Bronchial epithelial cell (primary cell): ENCODE measurements at regions not wholly inside any gene's neighbourhood (a gene's known extent, or its start where the extent isn't known, plus 50 kb on each side); places are given as distances from the start of the nearest gene placed in this dataset.
"Not testable (repeated sequence)": the region's sequence is repeated elsewhere in the genome, so short reads cannot be mapped to it uniquely, and the experiment has no call there.

Experiments
- DNase-seq: peaks from one replicate; pipeline ENCODE4 v3.0.0-alpha.2; 2010; ENCODE audit warnings: low read depth
- FAIRE-seq: peaks from 2 replicates; lab custom pipeline; 2011; peaks lifted over from hg19 to GRCh38; lab: Jason Lieb, UNC
- H3K27me3 ChIP-seq: 2 replicates; pipeline ENCODE4 v1.5.1; 2011; ENCODE audit warnings: low read length; ENCODE audit not compliant: control insufficient read depth, insufficient read depth
- H3K36me3 ChIP-seq: 2 replicates; pipeline ENCODE4 v1.5.1; 2011; ENCODE audit warnings: low read length; ENCODE audit not compliant: control insufficient read depth, insufficient read depth
- H3K4me3 ChIP-seq: 2 replicates; pipeline ENCODE4 v1.5.1; 2011; ENCODE audit warnings: mild to moderate bottlenecking, low read depth, low read length, control low read depth
- TF ChIP-seq, protein P1 (sequence below): IDR thresholded peaks from 2 replicates; pipeline ENCODE4 v1.5.1; 2011; ENCODE audit warnings: mild to moderate bottlenecking, moderate library complexity, low read length, control low read depth, inconsistent platforms; ENCODE audit not compliant: insufficient read depth, severe bottlenecking

DNA sequence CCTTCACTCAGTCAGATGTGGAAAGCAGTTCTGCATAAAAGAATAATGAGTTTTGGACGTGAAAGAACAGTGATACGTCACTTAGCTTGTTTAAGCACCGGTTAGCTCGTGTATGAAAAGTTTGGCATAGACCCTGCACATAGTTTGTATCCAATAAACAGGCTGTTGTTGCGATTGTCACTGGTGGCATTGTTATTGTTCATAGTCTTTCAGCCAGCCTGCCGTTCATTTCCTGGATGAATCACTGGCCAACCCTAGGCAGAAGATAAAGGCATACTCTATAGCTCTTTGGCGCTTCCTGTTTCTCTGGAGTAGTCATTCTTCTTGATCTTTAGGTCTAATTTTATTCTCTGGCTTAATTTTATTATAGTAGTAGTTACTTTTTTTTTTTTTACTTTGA lies 57.8 kb upstream of the ANKRD30A start:
- FAIRE-seq: no peak
- Histone ChIP-seq H3K4me3 (no peak overlapping the region), H3K36me3 (no peaks in the 10 kb centered on the region), H3K27me3 (no peaks in the 10 kb centered on the region)
- DNase-seq: no peak
- TF ChIP-seq, protein P1, sequence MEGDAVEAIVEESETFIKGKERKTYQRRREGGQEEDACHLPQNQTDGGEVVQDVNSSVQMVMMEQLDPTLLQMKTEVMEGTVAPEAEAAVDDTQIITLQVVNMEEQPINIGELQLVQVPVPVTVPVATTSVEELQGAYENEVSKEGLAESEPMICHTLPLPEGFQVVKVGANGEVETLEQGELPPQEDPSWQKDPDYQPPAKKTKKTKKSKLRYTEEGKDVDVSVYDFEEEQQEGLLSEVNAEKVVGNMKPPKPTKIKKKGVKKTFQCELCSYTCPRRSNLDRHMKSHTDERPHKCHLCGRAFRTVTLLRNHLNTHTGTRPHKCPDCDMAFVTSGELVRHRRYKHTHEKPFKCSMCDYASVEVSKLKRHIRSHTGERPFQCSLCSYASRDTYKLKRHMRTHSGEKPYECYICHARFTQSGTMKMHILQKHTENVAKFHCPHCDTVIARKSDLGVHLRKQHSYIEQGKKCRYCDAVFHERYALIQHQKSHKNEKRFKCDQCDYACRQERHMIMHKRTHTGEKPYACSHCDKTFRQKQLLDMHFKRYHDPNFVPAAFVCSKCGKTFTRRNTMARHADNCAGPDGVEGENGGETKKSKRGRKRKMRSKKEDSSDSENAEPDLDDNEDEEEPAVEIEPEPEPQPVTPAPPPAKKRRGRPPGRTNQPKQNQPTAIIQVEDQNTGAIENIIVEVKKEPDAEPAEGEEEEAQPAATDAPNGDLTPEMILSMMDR: no peak

DNA sequence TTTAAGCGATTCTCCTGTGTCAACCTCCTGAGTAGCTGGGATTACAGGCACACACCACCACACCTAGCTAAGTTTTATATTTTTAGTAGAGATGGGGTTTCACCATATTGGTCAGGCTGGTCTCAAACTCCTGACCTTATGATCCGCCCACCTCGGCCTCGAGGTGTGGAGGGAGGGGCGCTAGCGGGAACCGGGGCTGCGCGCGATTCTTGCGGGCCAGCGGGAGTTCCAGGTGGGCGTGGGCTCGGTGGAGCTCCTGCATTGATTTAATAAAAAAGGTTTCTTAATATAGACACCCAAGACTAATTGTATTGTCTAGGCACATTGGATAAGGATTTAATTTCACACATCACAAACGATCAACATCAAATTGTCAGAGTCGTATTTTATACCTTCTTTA lies 63.1 kb upstream of the ANKRD30A start:
- not testable (repeated sequence) for FAIRE-seq, H3K27me3 ChIP-seq, H3K36me3 ChIP-seq, DNase-seq, H3K4me3 ChIP-seq

DNA sequence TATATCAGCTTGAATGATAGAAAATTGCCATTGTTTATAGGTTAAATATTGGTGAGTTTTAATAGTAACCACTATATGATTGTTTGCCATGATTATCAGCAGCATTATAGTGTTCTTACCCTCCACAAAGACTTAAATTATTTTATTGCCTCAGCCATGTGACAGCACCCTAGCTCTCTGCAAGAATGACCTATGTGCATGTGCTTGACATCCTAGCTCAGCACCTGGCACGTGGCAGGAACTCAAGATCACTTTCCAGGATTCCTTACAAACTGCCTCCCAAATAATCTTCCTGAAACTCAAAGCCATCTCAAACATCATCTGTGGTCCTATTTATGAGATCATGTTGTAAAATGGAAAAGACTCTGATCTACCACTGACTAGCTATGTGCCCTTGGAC lies 68.1 kb upstream of the ANKRD30A start:
- no peak for FAIRE-seq
- H3K27me3 ChIP-seq: no peaks in the 10 kb centered on the region
- no peak for DNase-seq
- H3K36me3 ChIP-seq: no peaks in the 10 kb centered on the region
- no peak overlapping the region for H3K4me3 ChIP-seq
- TF ChIP-seq, protein P1: no peak

DNA sequence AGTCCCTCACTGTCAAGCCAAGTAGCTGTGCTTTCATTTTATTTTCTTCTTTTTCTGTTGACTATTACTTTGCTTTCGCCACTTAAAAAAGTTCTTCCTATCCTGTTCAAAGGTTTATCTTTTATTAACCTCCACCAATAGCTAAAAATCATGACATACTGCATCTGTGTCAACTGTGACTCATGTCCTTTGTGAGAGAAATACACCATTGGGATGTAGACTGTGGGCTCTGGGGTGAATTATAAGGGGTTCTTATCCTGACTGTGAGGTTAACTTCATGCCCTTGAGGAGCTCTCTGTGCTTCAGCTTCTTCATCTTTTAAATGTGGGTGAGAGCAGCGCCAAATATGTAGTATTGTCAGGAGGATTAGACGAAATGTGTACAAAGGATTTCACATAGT lies 71.9 kb upstream of the ANKRD30A start:
- no peak overlapping the region for H3K4me3 ChIP-seq
- no peaks in the 10 kb centered on the region for H3K36me3 ChIP-seq
- TF ChIP-seq, protein P1: no peak
- no peak for FAIRE-seq
- no peak for DNase-seq
- no peaks in the 10 kb centered on the region for H3K27me3 ChIP-seq

DNA sequence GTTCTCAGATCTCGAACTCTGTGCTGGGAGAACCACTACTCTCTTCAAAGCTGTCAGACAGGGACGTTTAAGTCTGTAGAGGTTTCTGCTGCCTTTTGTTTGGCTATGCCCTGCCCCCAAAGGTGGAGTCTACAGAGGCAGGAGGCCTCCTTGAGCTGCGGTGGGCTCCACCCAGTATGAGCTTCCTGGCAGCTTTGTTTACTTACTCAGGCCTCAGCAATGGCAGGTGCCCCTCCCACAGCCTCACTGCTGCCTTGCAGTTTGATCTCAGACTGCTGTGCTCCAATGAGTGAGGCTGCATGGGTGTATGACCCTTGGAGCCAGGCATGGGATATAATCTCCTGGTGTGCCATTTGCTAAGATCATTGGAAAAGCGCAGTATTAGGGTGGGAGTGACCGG lies 75.4 kb upstream of the ANKRD30A start:
- not testable (repeated sequence) for DNase-seq, H3K36me3 ChIP-seq, H3K27me3 ChIP-seq, FAIRE-seq, H3K4me3 ChIP-seq

DNA sequence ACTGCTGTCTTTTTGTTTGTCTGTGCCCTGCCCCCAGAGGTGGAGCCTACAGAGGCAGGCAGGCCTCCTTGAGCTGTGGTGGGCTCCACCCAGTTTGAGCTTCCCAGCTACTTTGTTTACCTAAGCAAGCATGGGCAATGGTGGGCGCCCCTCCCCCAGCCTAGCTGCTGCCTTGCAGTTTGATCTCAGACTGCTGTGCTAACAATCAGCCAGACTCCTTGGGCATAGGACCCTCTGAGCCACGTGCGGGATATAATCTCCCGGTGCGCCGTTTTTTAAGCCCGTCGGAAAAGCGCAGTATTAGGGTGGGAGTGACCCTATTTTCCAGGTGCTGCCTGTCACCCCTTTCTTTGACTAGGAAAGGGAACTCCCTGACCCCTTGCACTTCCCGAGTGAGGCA lies 81.1 kb upstream of the ANKRD30A start:
- H3K4me3 ChIP-seq, H3K27me3 ChIP-seq, FAIRE-seq, H3K36me3 ChIP-seq, DNase-seq: not testable (repeated sequence)

DNA sequence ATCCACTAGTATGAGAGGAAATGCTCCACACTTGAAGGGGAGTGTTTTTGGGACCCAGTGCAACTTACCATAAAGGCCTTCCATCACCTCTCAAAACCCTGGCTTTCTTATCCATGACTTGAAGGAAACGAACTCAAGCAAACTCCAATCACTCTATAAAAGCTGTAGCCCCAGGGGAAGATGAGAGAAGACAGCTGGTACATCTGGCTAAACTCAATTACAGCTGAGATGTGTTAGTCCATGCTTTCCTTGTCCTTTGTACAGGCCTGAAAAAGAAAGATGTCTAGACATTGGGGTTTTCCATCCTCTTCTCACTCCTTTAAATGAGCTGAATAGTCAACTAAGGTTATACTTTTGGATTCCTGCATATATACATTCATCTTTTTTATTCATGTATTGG lies 89.5 kb upstream of the ANKRD30A start:
- no peak for FAIRE-seq
- H3K36me3 ChIP-seq: no peaks in the 10 kb centered on the region
- TF ChIP-seq, protein P1: no peak
- no peak for DNase-seq
- no peaks in the 10 kb centered on the region for H3K27me3 ChIP-seq
- no peak overlapping the region for H3K4me3 ChIP-seq
